WTC11 (cell line): ENCODE measurements at regions not wholly inside any gene's neighbourhood (a gene's known extent, or its start where the extent isn't known, plus 50 kb on each side); places are given as distances from the start of the nearest gene placed in this dataset.

ENCODE experiments used
- ATAC-seq: fragments of 200-7000 bp; cut with Tn5 transposase; 2 replicates; pipeline ENCODE4 v1.10.0; 2021; ENCODE audit warnings: mild to moderate bottlenecking, moderate library complexity
- CTCF ChIA-PET: fragments of 300-600 bp; sonication (Branson Sonifier 250); formaldehyde crosslinking; loops from one replicate; lab custom pipeline; 2021; ENCODE audit warnings: antibody characterized with exemption; lab: Charles Lee
- POLR2A ChIA-PET: fragments of 350-600 bp; sonication (Branson Sonifier 250); formaldehyde crosslinking; loops from one replicate; lab custom pipeline; 2021; ENCODE audit warnings: antibody characterized with exemption; lab: Charles Lee
- DNase-seq: peaks from one replicate; pipeline ENCODE4 v3.0.0; 2021; ENCODE audit warnings: low spot score
- H3K27ac Mint-ChIP-seq: 2 replicates; pipeline ENCODE4 v1.8.0; 2021; ENCODE audit warnings: mixed read lengths
- H3K27me3 Mint-ChIP-seq: 2 replicates; pipeline ENCODE4 v1.8.0; 2021; ENCODE audit warnings: low read depth, mild to moderate bottlenecking, moderate library complexity, mixed read lengths
- H3K36me3 Mint-ChIP-seq: 2 replicates; pipeline ENCODE4 v1.8.0; 2021; ENCODE audit warnings: mixed read lengths
- H3K4me1 Mint-ChIP-seq: 2 replicates; pipeline ENCODE4 v1.8.0; 2022; ENCODE audit warnings: mixed read lengths
- H3K4me3 Mint-ChIP-seq: 2 replicates; pipeline ENCODE4 v1.8.0; 2021; ENCODE audit warnings: mild to moderate bottlenecking, moderate library complexity, mixed read lengths
- H3K9me3 Mint-ChIP-seq: 2 replicates; pipeline ENCODE4 v1.8.0; 2021; ENCODE audit warnings: mixed read lengths
- CREB1 ChIP-seq: sonication (generic); formaldehyde crosslinking; IDR thresholded peaks from 2 replicates; pipeline ENCODE4 v1.8.0; 2023; ENCODE audit warnings: mild to moderate bottlenecking, missing genetic modification reagents
- GTF2I ChIP-seq: fragments of 250-450 bp; sonication (Bioruptor Pico); conservative IDR thresholded peaks from 2 replicates; pipeline ENCODE4 v1.4.0; 2021; ENCODE audit warnings: mild to moderate bottlenecking
- NFATC4 ChIP-seq: fragments of 250-450 bp; sonication (Bioruptor Pico); IDR thresholded peaks from 2 replicates; pipeline ENCODE4 v1.9.0; 2021; ENCODE audit warnings: mild to moderate bottlenecking
- NFE2L1 ChIP-seq: sonication (generic); formaldehyde crosslinking; IDR thresholded peaks from 2 replicates; pipeline ENCODE4 v1.8.1; 2023; ENCODE audit warnings: missing genetic modification reagents
- NR1H2 ChIP-seq: sonication (generic); formaldehyde crosslinking; IDR thresholded peaks from 2 replicates; pipeline ENCODE4 v1.9.0; 2021; ENCODE audit warnings: mild to moderate bottlenecking, moderate library complexity, missing genetic modification reagents
- RELA ChIP-seq: sonication (generic); formaldehyde crosslinking; IDR thresholded peaks from 2 replicates; pipeline ENCODE4 v1.8.1; 2022; ENCODE audit warnings: missing genetic modification reagents, mild to moderate bottlenecking, borderline replicate concordance
- RORB ChIP-seq: fragments of 250-450 bp; sonication (Bioruptor Pico); IDR thresholded peaks from 2 replicates; pipeline ENCODE4 v1.9.0; 2021; ENCODE audit warnings: mild to moderate bottlenecking
- SMAD4 ChIP-seq: sonication (generic); formaldehyde crosslinking; IDR thresholded peaks from 2 replicates; pipeline ENCODE4 v1.8.0; 2022; ENCODE audit warnings: mild to moderate bottlenecking, missing genetic modification reagents
- TP53 ChIP-seq: sonication (generic); formaldehyde crosslinking; IDR thresholded peaks from 2 replicates; pipeline ENCODE4 v1.8.1; 2023; ENCODE audit warnings: mild to moderate bottlenecking, missing genetic modification reagents
- ZNF138 ChIP-seq: sonication (generic); formaldehyde crosslinking; conservative IDR thresholded peaks from 2 replicates; pipeline ENCODE4 v1.8.1; 2022; ENCODE audit warnings: mild to moderate bottlenecking, moderate library complexity, missing genetic modification reagents
- ZNF317 ChIP-seq: sonication (generic); formaldehyde crosslinking; IDR thresholded peaks from 2 replicates; pipeline ENCODE4 v1.8.1; 2023; ENCODE audit warnings: low read depth, mild to moderate bottlenecking, moderate library complexity, missing genetic modification reagents, borderline replicate concordance
- ZNF396 ChIP-seq: fragments of 250-450 bp; sonication (Bioruptor Pico); IDR thresholded peaks from 2 replicates; pipeline ENCODE4 v1.8.0; 2021; ENCODE audit warnings: mild to moderate bottlenecking, moderate library complexity, borderline replicate concordance
- ZNF416 ChIP-seq: fragments of 250-450 bp; sonication (Bioruptor Pico); IDR thresholded peaks from 2 replicates; pipeline ENCODE4 v1.9.0; 2021; ENCODE audit warnings: mild to moderate bottlenecking, inconsistent platforms
- TF ChIP-seq, protein P1 (sequence below): sonication (generic); formaldehyde crosslinking; IDR thresholded peaks from 2 replicates; pipeline ENCODE4 v1.8.1; 2022; ENCODE audit warnings: missing genetic modification reagents, borderline replicate concordance
- TF ChIP-seq, protein P2 (sequence below): sonication (generic); formaldehyde crosslinking; IDR thresholded peaks from 2 replicates; pipeline ENCODE4 v1.8.1; 2023; ENCODE audit warnings: mild to moderate bottlenecking, missing genetic modification reagents, borderline replicate concordance
- TF ChIP-seq, protein P3 (sequence below): fragments of 200-600 bp; IDR thresholded peaks from 2 replicates; pipeline ENCODE4 v1.8.0; 2022; ENCODE audit warnings: antibody characterized with exemption
- TF ChIP-seq, protein P4 (sequence below): sonication (generic); formaldehyde crosslinking; IDR thresholded peaks from 2 replicates; pipeline ENCODE4 v1.8.0; 2022; ENCODE audit warnings: mild to moderate bottlenecking, missing genetic modification reagents
- TF ChIP-seq, protein P5 (sequence below): fragments of 250-450 bp; sonication (Bioruptor Pico); IDR thresholded peaks from 2 replicates; pipeline ENCODE4 v1.9.0; 2021; ENCODE audit warnings: mild to moderate bottlenecking
- TF ChIP-seq, protein P6 (sequence below): sonication (generic); formaldehyde crosslinking; IDR thresholded peaks from 2 replicates; pipeline ENCODE4 v1.8.1; 2022; ENCODE audit warnings: mild to moderate bottlenecking, moderate library complexity, missing genetic modification reagents
- TF ChIP-seq, protein P7 (sequence below): sonication (generic); formaldehyde crosslinking; IDR thresholded peaks from 2 replicates; pipeline ENCODE4 v1.8.1; 2023; ENCODE audit warnings: mild to moderate bottlenecking, missing genetic modification reagents, moderate library complexity
- TF ChIP-seq, protein P8 (sequence below): sonication (generic); formaldehyde crosslinking; IDR thresholded peaks from 2 replicates; pipeline ENCODE4 v1.8.1; 2022; ENCODE audit warnings: mild to moderate bottlenecking, missing genetic modification reagents, moderate library complexity, borderline replicate concordance

DNA sequence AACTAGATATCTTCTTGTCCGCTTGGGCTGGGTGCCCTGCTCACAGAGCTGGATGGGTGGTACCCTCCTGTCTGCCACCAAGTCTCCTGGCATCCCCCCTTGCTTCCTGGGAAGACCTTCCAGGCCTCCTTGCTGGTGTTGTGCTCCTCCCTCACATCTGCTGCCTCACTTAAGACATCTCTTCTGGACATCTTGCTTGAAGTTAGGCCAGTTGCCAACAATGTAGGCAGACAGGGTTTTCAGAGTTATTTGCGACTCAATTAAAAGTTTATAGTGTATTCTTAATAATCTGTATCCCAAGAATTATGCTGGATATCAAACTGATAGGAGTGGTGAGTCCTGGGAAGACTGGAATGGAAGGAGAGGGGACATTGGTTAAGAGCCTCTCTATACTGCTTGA is 64.0 kb upstream of the TNRC6B start (continued):
- TF ChIP-seq, protein P1, sequence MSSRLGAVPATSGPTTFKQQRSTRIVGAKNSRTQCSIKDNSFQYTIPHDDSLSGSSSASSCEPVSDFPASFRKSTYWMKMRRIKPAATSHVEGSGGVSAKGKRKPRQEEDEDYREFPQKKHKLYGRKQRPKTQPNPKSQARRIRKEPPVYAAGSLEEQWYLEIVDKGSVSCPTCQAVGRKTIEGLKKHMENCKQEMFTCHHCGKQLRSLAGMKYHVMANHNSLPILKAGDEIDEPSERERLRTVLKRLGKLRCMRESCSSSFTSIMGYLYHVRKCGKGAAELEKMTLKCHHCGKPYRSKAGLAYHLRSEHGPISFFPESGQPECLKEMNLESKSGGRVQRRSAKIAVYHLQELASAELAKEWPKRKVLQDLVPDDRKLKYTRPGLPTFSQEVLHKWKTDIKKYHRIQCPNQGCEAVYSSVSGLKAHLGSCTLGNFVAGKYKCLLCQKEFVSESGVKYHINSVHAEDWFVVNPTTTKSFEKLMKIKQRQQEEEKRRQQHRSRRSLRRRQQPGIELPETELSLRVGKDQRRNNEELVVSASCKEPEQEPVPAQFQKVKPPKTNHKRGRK, result no peak

DNA sequence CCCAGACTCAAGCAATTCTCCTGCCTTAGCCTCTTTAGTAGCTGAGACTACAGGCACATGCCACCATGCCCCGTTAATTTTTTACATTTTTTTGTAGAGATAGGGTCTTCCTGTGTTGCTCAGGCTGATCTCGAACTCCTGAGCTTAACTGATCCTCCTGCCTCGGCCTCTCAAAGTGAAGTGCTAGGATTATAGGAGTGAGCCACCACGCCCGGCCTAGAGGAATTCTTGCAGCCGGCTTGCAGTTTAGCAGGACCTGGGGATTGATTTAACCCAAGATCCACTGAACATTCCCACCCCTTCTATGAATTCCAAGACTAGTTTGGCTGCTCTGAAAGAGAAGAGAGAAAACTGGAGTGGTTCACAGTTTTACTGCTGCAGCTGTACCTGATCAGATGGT is 63.3 kb upstream of the TNRC6B start:
- CTCF ChIA-PET, result no interaction called here
- no peak for ATAC-seq
- no peaks in the 10 kb centered on the region for H3K36me3 Mint-ChIP-seq

More for the DNA sequence above, 63.3 kb upstream of the TNRC6B start:
- POLR2A ChIA-PET, result no interaction called here
- H3K27ac Mint-ChIP-seq, result no peak overlapping the region
- TF ChIP-seq, protein P2, sequence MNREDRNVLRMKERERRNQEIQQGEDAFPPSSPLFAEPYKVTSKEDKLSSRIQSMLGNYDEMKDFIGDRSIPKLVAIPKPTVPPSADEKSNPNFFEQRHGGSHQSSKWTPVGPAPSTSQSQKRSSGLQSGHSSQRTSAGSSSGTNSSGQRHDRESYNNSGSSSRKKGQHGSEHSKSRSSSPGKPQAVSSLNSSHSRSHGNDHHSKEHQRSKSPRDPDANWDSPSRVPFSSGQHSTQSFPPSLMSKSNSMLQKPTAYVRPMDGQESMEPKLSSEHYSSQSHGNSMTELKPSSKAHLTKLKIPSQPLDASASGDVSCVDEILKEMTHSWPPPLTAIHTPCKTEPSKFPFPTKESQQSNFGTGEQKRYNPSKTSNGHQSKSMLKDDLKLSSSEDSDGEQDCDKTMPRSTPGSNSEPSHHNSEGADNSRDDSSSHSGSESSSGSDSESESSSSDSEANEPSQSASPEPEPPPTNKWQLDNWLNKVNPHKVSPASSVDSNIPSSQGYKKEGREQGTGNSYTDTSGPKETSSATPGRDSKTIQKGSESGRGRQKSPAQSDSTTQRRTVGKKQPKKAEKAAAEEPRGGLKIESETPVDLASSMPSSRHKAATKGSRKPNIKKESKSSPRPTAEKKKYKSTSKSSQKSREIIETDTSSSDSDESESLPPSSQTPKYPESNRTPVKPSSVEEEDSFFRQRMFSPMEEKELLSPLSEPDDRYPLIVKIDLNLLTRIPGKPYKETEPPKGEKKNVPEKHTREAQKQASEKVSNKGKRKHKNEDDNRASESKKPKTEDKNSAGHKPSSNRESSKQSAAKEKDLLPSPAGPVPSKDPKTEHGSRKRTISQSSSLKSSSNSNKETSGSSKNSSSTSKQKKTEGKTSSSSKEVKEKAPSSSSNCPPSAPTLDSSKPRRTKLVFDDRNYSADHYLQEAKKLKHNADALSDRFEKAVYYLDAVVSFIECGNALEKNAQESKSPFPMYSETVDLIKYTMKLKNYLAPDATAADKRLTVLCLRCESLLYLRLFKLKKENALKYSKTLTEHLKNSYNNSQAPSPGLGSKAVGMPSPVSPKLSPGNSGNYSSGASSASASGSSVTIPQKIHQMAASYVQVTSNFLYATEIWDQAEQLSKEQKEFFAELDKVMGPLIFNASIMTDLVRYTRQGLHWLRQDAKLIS (CRISPR knock-in tag), result no peak
- TF ChIP-seq RORB (CRISPR knock-in tag) (no peak), RELA (CRISPR knock-in tag) (no peak), NR1H2 (no peak), NFATC4 (CRISPR knock-in tag) (no peak), ZNF138 (CRISPR knock-in tag) (no peak), ZNF416 (CRISPR knock-in tag) (no peak), ZNF396 (CRISPR knock-in tag) (no peak), GTF2I (CRISPR knock-in tag) (no peak), ZNF317 (CRISPR knock-in tag) (no peak), CREB1 (CRISPR knock-in tag) (no peak), TP53 (CRISPR knock-in tag) (no peak), NFE2L1 (CRISPR knock-in tag) (no peak), SMAD4 (CRISPR knock-in tag) (no peak)
- TF ChIP-seq, protein P3, sequence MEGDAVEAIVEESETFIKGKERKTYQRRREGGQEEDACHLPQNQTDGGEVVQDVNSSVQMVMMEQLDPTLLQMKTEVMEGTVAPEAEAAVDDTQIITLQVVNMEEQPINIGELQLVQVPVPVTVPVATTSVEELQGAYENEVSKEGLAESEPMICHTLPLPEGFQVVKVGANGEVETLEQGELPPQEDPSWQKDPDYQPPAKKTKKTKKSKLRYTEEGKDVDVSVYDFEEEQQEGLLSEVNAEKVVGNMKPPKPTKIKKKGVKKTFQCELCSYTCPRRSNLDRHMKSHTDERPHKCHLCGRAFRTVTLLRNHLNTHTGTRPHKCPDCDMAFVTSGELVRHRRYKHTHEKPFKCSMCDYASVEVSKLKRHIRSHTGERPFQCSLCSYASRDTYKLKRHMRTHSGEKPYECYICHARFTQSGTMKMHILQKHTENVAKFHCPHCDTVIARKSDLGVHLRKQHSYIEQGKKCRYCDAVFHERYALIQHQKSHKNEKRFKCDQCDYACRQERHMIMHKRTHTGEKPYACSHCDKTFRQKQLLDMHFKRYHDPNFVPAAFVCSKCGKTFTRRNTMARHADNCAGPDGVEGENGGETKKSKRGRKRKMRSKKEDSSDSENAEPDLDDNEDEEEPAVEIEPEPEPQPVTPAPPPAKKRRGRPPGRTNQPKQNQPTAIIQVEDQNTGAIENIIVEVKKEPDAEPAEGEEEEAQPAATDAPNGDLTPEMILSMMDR, result no peak
- TF ChIP-seq, protein P4, sequence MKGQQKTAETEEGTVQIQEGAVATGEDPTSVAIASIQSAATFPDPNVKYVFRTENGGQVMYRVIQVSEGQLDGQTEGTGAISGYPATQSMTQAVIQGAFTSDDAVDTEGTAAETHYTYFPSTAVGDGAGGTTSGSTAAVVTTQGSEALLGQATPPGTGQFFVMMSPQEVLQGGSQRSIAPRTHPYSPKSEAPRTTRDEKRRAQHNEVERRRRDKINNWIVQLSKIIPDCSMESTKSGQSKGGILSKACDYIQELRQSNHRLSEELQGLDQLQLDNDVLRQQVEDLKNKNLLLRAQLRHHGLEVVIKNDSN (CRISPR knock-in tag), result no peak
- TF ChIP-seq, protein P5, sequence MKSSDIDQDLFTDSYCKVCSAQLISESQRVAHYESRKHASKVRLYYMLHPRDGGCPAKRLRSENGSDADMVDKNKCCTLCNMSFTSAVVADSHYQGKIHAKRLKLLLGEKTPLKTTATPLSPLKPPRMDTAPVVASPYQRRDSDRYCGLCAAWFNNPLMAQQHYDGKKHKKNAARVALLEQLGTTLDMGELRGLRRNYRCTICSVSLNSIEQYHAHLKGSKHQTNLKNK, result no peak
- TF ChIP-seq, protein P6, sequence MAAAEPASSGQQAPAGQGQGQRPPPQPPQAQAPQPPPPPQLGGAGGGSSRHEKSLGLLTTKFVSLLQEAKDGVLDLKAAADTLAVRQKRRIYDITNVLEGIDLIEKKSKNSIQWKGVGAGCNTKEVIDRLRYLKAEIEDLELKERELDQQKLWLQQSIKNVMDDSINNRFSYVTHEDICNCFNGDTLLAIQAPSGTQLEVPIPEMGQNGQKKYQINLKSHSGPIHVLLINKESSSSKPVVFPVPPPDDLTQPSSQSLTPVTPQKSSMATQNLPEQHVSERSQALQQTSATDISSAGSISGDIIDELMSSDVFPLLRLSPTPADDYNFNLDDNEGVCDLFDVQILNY, result no peak
- TF ChIP-seq, protein P7, sequence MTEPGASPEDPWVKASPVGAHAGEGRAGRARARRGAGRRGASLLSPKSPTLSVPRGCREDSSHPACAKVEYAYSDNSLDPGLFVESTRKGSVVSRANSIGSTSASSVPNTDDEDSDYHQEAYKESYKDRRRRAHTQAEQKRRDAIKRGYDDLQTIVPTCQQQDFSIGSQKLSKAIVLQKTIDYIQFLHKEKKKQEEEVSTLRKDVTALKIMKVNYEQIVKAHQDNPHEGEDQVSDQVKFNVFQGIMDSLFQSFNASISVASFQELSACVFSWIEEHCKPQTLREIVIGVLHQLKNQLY, result no peak
- TF ChIP-seq, protein P8, sequence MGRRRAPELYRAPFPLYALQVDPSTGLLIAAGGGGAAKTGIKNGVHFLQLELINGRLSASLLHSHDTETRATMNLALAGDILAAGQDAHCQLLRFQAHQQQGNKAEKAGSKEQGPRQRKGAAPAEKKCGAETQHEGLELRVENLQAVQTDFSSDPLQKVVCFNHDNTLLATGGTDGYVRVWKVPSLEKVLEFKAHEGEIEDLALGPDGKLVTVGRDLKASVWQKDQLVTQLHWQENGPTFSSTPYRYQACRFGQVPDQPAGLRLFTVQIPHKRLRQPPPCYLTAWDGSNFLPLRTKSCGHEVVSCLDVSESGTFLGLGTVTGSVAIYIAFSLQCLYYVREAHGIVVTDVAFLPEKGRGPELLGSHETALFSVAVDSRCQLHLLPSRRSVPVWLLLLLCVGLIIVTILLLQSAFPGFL (CRISPR knock-in tag), result no peak
- no peaks in the 10 kb centered on the region for H3K9me3 Mint-ChIP-seq
- H3K4me3 Mint-ChIP-seq, result no peak overlapping the region
- DNase-seq, result no peak
- H3K27me3 Mint-ChIP-seq, result no peaks in the 10 kb centered on the region
- H3K4me1 Mint-ChIP-seq, result peaks cover 11% of the 10 kb centered on the region
